22Rv1 (cell line): ENCODE measurements at regions not wholly inside any gene's neighbourhood (a gene's known extent, or its start where the extent isn't known, plus 50 kb on each side); places are given as distances from the start of the nearest gene placed in this dataset.

Experiments
- H3K27ac ChIP-seq: fragments of 450-650 bp; 2 replicates; pipeline ENCODE4 v1.5.1; 2017
- ZFX ChIP-seq: fragments of 450-650 bp; IDR thresholded peaks from 2 replicates; pipeline ENCODE4 v1.6.1; 2017; ENCODE audit warnings: antibody characterized with exemption, borderline replicate concordance
- TF ChIP-seq, protein P1 (sequence below): fragments of 450-650 bp; IDR thresholded peaks from 2 replicates; pipeline ENCODE4 v1.5.1; 2017; ENCODE audit warnings: mild to moderate bottlenecking

DNA sequence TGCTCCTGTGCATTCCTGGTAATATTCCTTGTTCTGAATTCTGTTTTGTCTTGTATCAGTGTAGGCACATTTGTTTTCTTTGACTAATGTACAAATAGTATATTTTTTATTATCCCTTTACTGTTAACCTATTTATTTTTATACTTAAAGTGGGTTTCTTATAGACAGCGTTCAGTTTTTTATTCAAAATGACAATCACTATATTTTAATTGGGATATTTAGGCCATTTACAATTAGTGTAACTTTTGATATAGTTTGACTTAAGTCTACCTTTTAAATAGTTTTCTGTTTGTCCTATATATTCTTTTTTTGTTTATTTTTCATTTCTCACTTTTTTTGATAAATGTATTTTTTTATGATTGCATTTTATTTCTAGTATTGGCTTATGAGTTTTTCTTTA lies 219.8 kb downstream of the DNAJB9 start:
- no peak overlapping the region for H3K27ac ChIP-seq
- TF ChIP-seq, protein P1, sequence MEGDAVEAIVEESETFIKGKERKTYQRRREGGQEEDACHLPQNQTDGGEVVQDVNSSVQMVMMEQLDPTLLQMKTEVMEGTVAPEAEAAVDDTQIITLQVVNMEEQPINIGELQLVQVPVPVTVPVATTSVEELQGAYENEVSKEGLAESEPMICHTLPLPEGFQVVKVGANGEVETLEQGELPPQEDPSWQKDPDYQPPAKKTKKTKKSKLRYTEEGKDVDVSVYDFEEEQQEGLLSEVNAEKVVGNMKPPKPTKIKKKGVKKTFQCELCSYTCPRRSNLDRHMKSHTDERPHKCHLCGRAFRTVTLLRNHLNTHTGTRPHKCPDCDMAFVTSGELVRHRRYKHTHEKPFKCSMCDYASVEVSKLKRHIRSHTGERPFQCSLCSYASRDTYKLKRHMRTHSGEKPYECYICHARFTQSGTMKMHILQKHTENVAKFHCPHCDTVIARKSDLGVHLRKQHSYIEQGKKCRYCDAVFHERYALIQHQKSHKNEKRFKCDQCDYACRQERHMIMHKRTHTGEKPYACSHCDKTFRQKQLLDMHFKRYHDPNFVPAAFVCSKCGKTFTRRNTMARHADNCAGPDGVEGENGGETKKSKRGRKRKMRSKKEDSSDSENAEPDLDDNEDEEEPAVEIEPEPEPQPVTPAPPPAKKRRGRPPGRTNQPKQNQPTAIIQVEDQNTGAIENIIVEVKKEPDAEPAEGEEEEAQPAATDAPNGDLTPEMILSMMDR, result no peak
- no peak for TF ChIP-seq ZFX

- no peak overlapping the region for H3K27ac ChIP-seq
- TF ChIP-seq, protein P1, result no peak
- no peak for TF ChIP-seq ZFX
These were observed 224.8 kb downstream of the DNAJB9 start for GRCh38 chr7:108794466-108794865.

DNA sequence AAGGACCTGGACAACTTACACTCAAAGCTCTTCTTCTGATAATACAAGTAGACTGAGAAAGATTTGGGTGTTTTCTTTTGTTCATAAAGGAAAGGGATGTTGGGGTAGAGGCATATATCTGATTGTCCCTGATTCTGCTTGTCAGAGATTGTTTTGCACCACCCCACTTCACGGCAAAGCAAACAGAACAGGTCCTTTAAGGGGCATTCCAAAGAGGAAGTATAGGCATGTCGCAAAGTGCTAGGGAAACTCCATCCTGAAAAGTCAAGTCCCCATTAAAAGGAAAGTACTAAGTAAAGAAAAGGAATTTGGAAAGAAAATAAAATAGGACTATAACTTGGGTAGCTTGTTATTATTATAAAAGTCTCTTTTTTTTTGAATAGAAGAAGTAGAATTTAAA lies 233.0 kb downstream of the DNAJB9 start:
- H3K27ac ChIP-seq, result no peak overlapping the region
- TF ChIP-seq, protein P1, result no peak
- TF ChIP-seq ZFX, result no peak

DNA sequence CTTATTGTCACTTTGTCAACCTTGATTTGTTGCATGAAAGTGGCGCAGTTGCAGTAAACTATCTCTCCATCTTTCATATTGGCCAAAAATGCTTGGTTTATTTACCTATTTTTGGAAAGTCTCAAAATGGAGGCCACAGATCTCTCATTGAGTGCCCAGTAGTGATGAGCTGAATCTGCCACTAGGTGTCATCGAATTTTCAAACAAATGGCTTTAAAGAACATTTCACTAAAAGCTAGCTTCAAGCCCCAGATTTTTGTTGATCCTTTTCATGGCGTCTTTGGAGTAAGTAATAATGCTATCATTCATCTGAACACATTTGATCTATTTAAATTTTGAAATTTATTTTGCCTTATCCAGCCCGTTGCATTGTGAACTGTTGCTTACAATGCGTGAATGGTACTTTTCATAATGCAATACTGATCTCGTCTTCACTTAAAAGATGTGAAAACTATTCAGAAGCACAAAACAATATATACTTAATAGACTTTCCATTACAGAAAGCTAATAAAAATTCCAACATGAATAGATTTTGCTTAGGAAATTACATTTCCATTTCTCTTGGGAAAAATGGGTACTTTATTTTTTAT lies 236.2 kb downstream of the DNAJB9 start:
- TF ChIP-seq, protein P1, result peak; percentile 84
- TF ChIP-seq ZFX, result no peak
- no peak overlapping the region for H3K27ac ChIP-seq

GRCh38 chr7:108808549-108809266 lies 239.0 kb downstream of the DNAJB9 start:
- TF ChIP-seq, protein P1, result no peak
- TF ChIP-seq ZFX, result no peak
- H3K27ac ChIP-seq, result no peak overlapping the region

GRCh38 chr7:108809356-108809755 lies 239.7 kb downstream of the DNAJB9 start:
- no peak overlapping the region for H3K27ac ChIP-seq
- TF ChIP-seq, protein P1, result no peak
- no peak for TF ChIP-seq ZFX

GRCh38 chr7:108810756-108811385 lies 241.2 kb downstream of the DNAJB9 start:
- TF ChIP-seq ZFX, result no peak
- TF ChIP-seq, protein P1, result no peak
- H3K27ac ChIP-seq, result no peak overlapping the region
